Ovary (tissue), 3 donors: ENCODE measurements at regions not wholly inside any gene's neighbourhood (a gene's known extent, or its start where the extent isn't known, plus 50 kb on each side); places are given as distances from the start of the nearest gene placed in this dataset.

Source experiments
- CTCF ChIP-seq, 3 donors: fragments of 450-650 bp in 2 of 3; fragments of 200-600 bp in 1 of 3; IDR thresholded peaks; one replicate each; pipeline versions ENCODE4 v1.5.1 to v1.8.0; 2016 to 2022; ENCODE audit warnings: antibody characterized with exemption in 3 of 3, mild to moderate bottlenecking in 1 of 3
- POLR2A ChIP-seq: fragments of 450-650 bp; IDR thresholded peaks from one replicate; pipeline ENCODE4 v1.6.1; 2017; ENCODE audit warnings: antibody characterized with exemption, mild to moderate bottlenecking, moderate library complexity
- donor health status: DM: no; HTN: no; CAD: no.

- TF ChIP-seq CTCF (IDR thresholded peaks at IDR 0.05), result no peak
- no peak for TF ChIP-seq POLR2A
These were observed 86.9 kb upstream of the TCF12 start for GRCh38 chr15:56831467-56832005.
